Loucy (cell line): ENCODE measurements at regions not wholly inside any gene's neighbourhood (a gene's known extent, or its start where the extent isn't known, plus 50 kb on each side); places are given as distances from the start of the nearest gene placed in this dataset.

Experiments used
- H2AFZ ChIP-seq: fragments of 200-600 bp; sonication (generic); 2 replicates; pipeline ENCODE4 v1.6.0; 2016; ENCODE audit warnings: antibody characterized with exemption, mild to moderate bottlenecking, low read length, moderate library complexity
- H3F3A ChIP-seq: fragments of 200-600 bp; 2 replicates; pipeline ENCODE4 v1.6.0; 2016; ENCODE audit warnings: antibody characterized with exemption, low read depth, mild to moderate bottlenecking
- H3K27me3 ChIP-seq: fragments of 200-600 bp; sonication (generic); 2 replicates; pipeline ENCODE4 v1.6.1; 2014; ENCODE audit warnings: low read length, mild to moderate bottlenecking; ENCODE audit not compliant: insufficient read depth, poor library complexity, severe bottlenecking
- H3K36me3 ChIP-seq: fragments of 200-600 bp; sonication (generic); 2 replicates; pipeline ENCODE4 v1.6.1; 2016; ENCODE audit warnings: low read length; ENCODE audit not compliant: insufficient read depth
- H3K4me1 ChIP-seq: fragments of 200-600 bp; sonication (generic); 2 replicates; pipeline ENCODE4 v1.5.1; 2014; ENCODE audit warnings: low read length, mild to moderate bottlenecking; ENCODE audit not compliant: insufficient read depth, poor library complexity, severe bottlenecking
- H3K4me2 ChIP-seq: fragments of 200-600 bp; sonication (generic); 2 replicates; pipeline ENCODE4 v1.6.0; 2014; ENCODE audit warnings: antibody characterized with exemption, low read length, low read depth, mild to moderate bottlenecking; ENCODE audit not compliant: poor library complexity, severe bottlenecking
- H3K4me3 ChIP-seq: fragments of 200-600 bp; sonication (generic); 2 replicates; pipeline ENCODE4 v1.5.1; 2014; ENCODE audit warnings: low read length, mild to moderate bottlenecking, mixed read lengths; ENCODE audit not compliant: poor library complexity, severe bottlenecking
- H3K79me2 ChIP-seq: fragments of 200-600 bp; sonication (generic); 2 replicates; pipeline ENCODE4 v1.6.1; 2014; ENCODE audit warnings: low read length; ENCODE audit not compliant: insufficient read depth
- H3K9ac ChIP-seq: fragments of 200-600 bp; sonication (generic); 2 replicates; pipeline ENCODE4 v1.6.0; 2014; ENCODE audit warnings: mild to moderate bottlenecking, low read depth, low read length, moderate library complexity; ENCODE audit not compliant: poor library complexity, severe bottlenecking
- H3K9me2 ChIP-seq: fragments of 200-600 bp; sonication (generic); replicated peaks from 2 replicates; pipeline ENCODE4 v1.6.1; 2016; ENCODE audit warnings: low read depth, low read length, mixed read lengths
- H3K9me3 ChIP-seq: fragments of 200-600 bp; sonication (generic); 2 replicates; pipeline ENCODE4 v1.6.1; 2014; ENCODE audit warnings: mild to moderate bottlenecking, antibody characterized with exemption, low read length, low read depth; ENCODE audit not compliant: insufficient read depth
- H4K20me1 ChIP-seq: fragments of 200-600 bp; sonication (generic); 2 replicates; pipeline ENCODE4 v1.6.0; 2014; ENCODE audit warnings: antibody characterized with exemption, low read length, mild to moderate bottlenecking; ENCODE audit not compliant: insufficient read depth, poor library complexity, severe bottlenecking
- CTCF ChIP-seq: fragments of 200-600 bp; sonication (generic); conservative IDR thresholded peaks from 2 replicates; pipeline ENCODE4 v1.5.1; 2014; ENCODE audit warnings: mild to moderate bottlenecking, antibody characterized with exemption, low read length
- EZH2phosphoT487 ChIP-seq: fragments of 200-600 bp; IDR thresholded peaks from 2 replicates; pipeline ENCODE4 v1.6.1; 2018; ENCODE audit warnings: antibody characterized with exemption, mild to moderate bottlenecking, moderate library complexity, borderline replicate concordance

DNA sequence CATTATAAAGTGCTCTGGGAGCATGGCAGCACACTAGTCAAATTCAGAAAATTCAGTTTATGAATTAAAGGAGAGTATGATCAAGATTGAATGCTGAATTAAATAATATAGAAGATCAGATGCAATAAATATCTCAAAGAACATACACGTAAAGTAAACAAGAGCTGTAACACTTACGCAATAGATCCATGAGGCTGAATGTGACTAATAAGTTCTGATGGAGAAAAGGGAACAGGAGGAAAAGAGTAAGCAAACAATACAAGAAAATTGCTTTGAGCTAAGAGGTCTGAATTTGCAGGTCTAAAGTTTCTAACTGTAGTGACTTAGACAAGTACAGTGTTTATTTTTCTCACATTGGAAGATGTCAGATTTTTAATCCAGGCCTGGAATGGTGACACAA, 646.7 kb upstream of the ZNF804A start:
- no peaks in the 10 kb centered on the region for H3K36me3 ChIP-seq
- H3K79me2 ChIP-seq, result no peaks in the 10 kb centered on the region
- H4K20me1 ChIP-seq, result no peaks in the 10 kb centered on the region
- H3K9me2 ChIP-seq, result 0 out of 2 replicates have a peak, but pooled peaks cover 4% of the 10 kb centered on the region
- no peaks in the 10 kb centered on the region for H3K4me1 ChIP-seq
- H3K9ac ChIP-seq, result no peak overlapping the region
- no peaks in the 10 kb centered on the region for H3K27me3 ChIP-seq
- H2AFZ ChIP-seq, result no peak overlapping the region
- H3K4me2 ChIP-seq, result no peak overlapping the region
- no peaks in the 10 kb centered on the region for H3K9me3 ChIP-seq
- TF ChIP-seq CTCF (no peak), EZH2phosphoT487 (no peak)
- no peak overlapping the region for H3K4me3 ChIP-seq
- H3F3A ChIP-seq, result no peaks in the 10 kb centered on the region

DNA sequence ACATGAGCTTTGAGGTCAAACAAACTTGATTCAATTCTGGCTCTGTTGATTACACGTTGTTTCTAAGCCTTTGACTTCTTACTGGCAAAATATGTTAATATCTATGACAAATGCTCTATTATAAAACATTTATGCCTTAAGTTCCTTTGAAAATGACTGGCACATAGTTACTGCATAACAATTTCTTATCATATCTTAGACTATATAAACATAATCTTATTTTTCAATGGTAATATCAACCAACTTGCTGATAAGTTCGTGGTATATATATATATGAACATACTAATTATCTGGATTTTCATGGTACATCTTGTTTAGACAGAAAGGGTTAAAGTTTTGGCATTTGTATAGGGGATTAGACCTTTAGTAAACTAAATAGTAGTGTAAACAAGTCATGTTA, 645.6 kb upstream of the ZNF804A start:
- TF ChIP-seq CTCF (no peak), EZH2phosphoT487 (no peak)
- no peak overlapping the region for H3K9ac ChIP-seq
- no peaks in the 10 kb centered on the region for H3K79me2 ChIP-seq
- H4K20me1 ChIP-seq, result no peaks in the 10 kb centered on the region
- H3K9me3 ChIP-seq, result no peaks in the 10 kb centered on the region
- H3F3A ChIP-seq, result no peaks in the 10 kb centered on the region
- H3K9me2 ChIP-seq, result 0 out of 2 replicates have a peak, but pooled peaks cover 4% of the 10 kb centered on the region
- no peaks in the 10 kb centered on the region for H3K27me3 ChIP-seq
- H3K4me2 ChIP-seq, result no peak overlapping the region
- H3K4me1 ChIP-seq, result no peaks in the 10 kb centered on the region
- no peak overlapping the region for H3K4me3 ChIP-seq
- no peaks in the 10 kb centered on the region for H3K36me3 ChIP-seq
- H2AFZ ChIP-seq, result no peak overlapping the region

DNA sequence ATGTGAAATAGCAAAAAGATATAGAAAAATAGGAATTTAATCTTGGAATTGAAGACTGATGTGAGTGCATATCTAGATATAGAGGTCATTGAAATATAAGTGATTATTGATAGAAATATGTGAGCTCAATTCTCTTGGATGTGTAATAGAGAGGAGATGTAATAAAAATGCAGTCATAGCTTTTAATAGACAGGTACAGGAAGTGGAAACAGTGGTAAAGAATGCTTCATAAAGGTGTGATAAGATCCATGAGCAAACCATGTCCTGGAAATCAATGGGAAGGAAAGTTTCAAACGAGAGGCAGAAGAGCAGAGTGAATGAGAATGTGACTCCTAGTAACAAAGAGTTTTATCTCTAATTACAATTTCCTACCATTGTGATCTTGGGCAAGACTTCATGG, 634.7 kb upstream of the ZNF804A start:
- Histone ChIP-seq H3K36me3 (no peaks in the 10 kb centered on the region), H3K9ac (no peak overlapping the region), H3K79me2 (no peaks in the 10 kb centered on the region), H3K9me2 (no peaks in the 10 kb centered on the region), H3K9me3 (no peaks in the 10 kb centered on the region), H4K20me1 (no peaks in the 10 kb centered on the region), H2AFZ (no peak overlapping the region), H3K4me1 (no peaks in the 10 kb centered on the region), H3K4me2 (no peak overlapping the region), H3K27me3 (no peaks in the 10 kb centered on the region), H3F3A (no peaks in the 10 kb centered on the region), H3K4me3 (no peak overlapping the region)
- TF ChIP-seq CTCF (no peak), EZH2phosphoT487 (no peak)
